ENCODE measurements at regions not wholly inside any gene's neighbourhood (a gene's known extent, or its start where the extent isn't known, plus 50 kb on each side); places are given as distances from the start of the nearest gene placed in this dataset.

DNA sequence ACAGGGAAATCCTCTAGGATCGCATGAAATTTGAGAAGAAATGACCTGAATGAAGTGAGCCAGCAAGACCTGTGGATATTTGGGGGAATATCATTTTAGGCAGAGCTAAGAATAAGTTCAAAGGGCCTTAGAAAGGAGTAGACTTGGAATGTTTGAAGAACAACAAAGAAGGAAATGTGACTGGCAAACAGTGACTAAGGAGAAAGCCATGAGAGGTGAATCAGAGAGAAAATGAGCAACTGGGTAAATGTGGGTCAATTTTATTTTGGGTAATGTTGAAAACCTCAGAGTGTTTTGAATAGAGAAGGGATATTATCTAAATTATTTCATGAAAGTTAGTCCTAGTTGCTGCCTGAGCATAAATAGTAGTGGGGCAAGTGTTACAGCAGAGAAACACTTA is 672.8 kb downstream of the LMO4 start:
- TF ChIP-seq, protein P1, sequence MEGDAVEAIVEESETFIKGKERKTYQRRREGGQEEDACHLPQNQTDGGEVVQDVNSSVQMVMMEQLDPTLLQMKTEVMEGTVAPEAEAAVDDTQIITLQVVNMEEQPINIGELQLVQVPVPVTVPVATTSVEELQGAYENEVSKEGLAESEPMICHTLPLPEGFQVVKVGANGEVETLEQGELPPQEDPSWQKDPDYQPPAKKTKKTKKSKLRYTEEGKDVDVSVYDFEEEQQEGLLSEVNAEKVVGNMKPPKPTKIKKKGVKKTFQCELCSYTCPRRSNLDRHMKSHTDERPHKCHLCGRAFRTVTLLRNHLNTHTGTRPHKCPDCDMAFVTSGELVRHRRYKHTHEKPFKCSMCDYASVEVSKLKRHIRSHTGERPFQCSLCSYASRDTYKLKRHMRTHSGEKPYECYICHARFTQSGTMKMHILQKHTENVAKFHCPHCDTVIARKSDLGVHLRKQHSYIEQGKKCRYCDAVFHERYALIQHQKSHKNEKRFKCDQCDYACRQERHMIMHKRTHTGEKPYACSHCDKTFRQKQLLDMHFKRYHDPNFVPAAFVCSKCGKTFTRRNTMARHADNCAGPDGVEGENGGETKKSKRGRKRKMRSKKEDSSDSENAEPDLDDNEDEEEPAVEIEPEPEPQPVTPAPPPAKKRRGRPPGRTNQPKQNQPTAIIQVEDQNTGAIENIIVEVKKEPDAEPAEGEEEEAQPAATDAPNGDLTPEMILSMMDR (conservative IDR thresholded peaks at IDR 0.05; ENCODE audit: low read depth, low read length) = no peak
- TF ChIP-seq EZH2 (IDR thresholded peaks at IDR 0.05; ENCODE audit: borderline replicate concordance, low read depth, low read length, poor library complexity, severe bottlenecking) = no peak

All from A673 (cell line).